Prostate gland (tissue), 2 donors: ENCODE measurements at regions not wholly inside any gene's neighbourhood (a gene's known extent, or its start where the extent isn't known, plus 50 kb on each side); places are given as distances from the start of the nearest gene placed in this dataset.

Experiments
- POLR2A ChIP-seq: fragments of 450-650 bp; IDR thresholded peaks from one replicate; pipeline ENCODE4 v1.6.1; 2016; ENCODE audit warnings: antibody characterized with exemption, mild to moderate bottlenecking
- POLR2AphosphoS5 ChIP-seq: sonication (generic); formaldehyde crosslinking; IDR thresholded peaks from one replicate; pipeline ENCODE4 v1.6.1; 2017; ENCODE audit warnings: antibody characterized with exemption
- TF ChIP-seq, protein P1 (sequence below), 4 experiments: fragments of 200-600 bp in 2 of 4; fragments of 450-650 bp in 2 of 4; sonication (generic) in 2 of 4; IDR thresholded peaks; 1 replicate in 3 of 4; 2 replicates in 1 of 4; pipeline ENCODE4 v1.5.1; 2016 to 2019; ENCODE audit warnings: antibody characterized with exemption in 4 of 4, mild to moderate bottlenecking in 2 of 4, moderate library complexity in 2 of 4

- TF ChIP-seq, protein P1, sequence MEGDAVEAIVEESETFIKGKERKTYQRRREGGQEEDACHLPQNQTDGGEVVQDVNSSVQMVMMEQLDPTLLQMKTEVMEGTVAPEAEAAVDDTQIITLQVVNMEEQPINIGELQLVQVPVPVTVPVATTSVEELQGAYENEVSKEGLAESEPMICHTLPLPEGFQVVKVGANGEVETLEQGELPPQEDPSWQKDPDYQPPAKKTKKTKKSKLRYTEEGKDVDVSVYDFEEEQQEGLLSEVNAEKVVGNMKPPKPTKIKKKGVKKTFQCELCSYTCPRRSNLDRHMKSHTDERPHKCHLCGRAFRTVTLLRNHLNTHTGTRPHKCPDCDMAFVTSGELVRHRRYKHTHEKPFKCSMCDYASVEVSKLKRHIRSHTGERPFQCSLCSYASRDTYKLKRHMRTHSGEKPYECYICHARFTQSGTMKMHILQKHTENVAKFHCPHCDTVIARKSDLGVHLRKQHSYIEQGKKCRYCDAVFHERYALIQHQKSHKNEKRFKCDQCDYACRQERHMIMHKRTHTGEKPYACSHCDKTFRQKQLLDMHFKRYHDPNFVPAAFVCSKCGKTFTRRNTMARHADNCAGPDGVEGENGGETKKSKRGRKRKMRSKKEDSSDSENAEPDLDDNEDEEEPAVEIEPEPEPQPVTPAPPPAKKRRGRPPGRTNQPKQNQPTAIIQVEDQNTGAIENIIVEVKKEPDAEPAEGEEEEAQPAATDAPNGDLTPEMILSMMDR (IDR thresholded peaks at IDR 0.05), result no peak
- TF ChIP-seq POLR2A (no peak), POLR2AphosphoS5 (no peak)
Measured at GRCh38 chr11:8766988-8767374, 84.4 kb downstream of the RPL27A start.
